ENCODE measurements at regions not wholly inside any gene's neighbourhood (a gene's known extent, or its start where the extent isn't known, plus 50 kb on each side); places are given as distances from the start of the nearest gene placed in this dataset.

- TF ChIP-seq POLR2A (IDR thresholded peaks at IDR 0.05) (no peak), CTCF (IDR thresholded peaks at IDR 0.05) (no peak), POLR2AphosphoS5 (IDR thresholded peaks at IDR 0.05) (no peak), EP300 (IDR thresholded peaks at IDR 0.05) (no peak)
Observed at GRCh38 chr18:53629337-53629736, 595.1 kb downstream of the MBD2 start.
